Osteoblast (primary cell): ENCODE measurements at regions not wholly inside any gene's neighbourhood (a gene's known extent, or its start where the extent isn't known, plus 50 kb on each side); places are given as distances from the start of the nearest gene placed in this dataset.

ENCODE experiments used
- DNase-seq: peaks from one replicate; pipeline ENCODE4 v3.0.0; 2011; ENCODE audit warnings: low spot score, mixed read lengths; ENCODE audit not compliant: insufficient read length; ENCODE audit errors: missing footprints
- H2AFZ ChIP-seq: 2 replicates; pipeline ENCODE4 v1.6.0; 2011; ENCODE audit warnings: mild to moderate bottlenecking, low read length
- H3K27ac ChIP-seq: 2 replicates; pipeline ENCODE4 v1.5.1; 2011; ENCODE audit warnings: mild to moderate bottlenecking, low read depth, low read length, moderate library complexity
- H3K27me3 ChIP-seq: 2 replicates; pipeline ENCODE4 v1.6.0; 2012; ENCODE audit warnings: mild to moderate bottlenecking, control low read depth, inconsistent platforms, low read length, moderate library complexity; ENCODE audit not compliant: insufficient read depth
- H3K36me3 ChIP-seq: 2 replicates; pipeline ENCODE4 v1.5.1; 2011; ENCODE audit warnings: mild to moderate bottlenecking, low read length, control low read depth, moderate library complexity; ENCODE audit not compliant: insufficient read depth
- H3K4me1 ChIP-seq: 2 replicates; pipeline ENCODE4 v1.5.1; 2011; ENCODE audit warnings: mild to moderate bottlenecking, low read length, control low read depth, moderate library complexity; ENCODE audit not compliant: insufficient read depth
- H3K4me2 ChIP-seq: 2 replicates; pipeline ENCODE4 v1.6.0; 2011; ENCODE audit warnings: mild to moderate bottlenecking, low read length; ENCODE audit not compliant: insufficient read depth
- H3K4me3 ChIP-seq: fragments of 200-600 bp; sonication (generic); 3 replicates; pipeline ENCODE4 v1.5.1; 2012; ENCODE audit warnings: mild to moderate bottlenecking, low read length, inconsistent platforms; ENCODE audit not compliant: insufficient read depth
- H3K79me2 ChIP-seq: 2 replicates; pipeline ENCODE4 v1.6.0; 2012; ENCODE audit warnings: mild to moderate bottlenecking, low read length, control low read depth, inconsistent platforms; ENCODE audit not compliant: insufficient read depth
- H3K9me3 ChIP-seq: 2 replicates; pipeline ENCODE4 v1.5.1; 2011; ENCODE audit warnings: low read depth, low read length, control low read depth
- H4K20me1 ChIP-seq: 2 replicates; pipeline ENCODE4 v1.6.0; 2012; ENCODE audit warnings: mild to moderate bottlenecking, low read length, control low read depth; ENCODE audit not compliant: insufficient read depth
- TF ChIP-seq, protein P1 (sequence below): IDR thresholded peaks from 2 replicates; pipeline ENCODE4 v1.5.1; 2011; ENCODE audit warnings: mild to moderate bottlenecking, low read depth, low read length, moderate library complexity; ENCODE audit errors: extremely low read depth

DNA sequence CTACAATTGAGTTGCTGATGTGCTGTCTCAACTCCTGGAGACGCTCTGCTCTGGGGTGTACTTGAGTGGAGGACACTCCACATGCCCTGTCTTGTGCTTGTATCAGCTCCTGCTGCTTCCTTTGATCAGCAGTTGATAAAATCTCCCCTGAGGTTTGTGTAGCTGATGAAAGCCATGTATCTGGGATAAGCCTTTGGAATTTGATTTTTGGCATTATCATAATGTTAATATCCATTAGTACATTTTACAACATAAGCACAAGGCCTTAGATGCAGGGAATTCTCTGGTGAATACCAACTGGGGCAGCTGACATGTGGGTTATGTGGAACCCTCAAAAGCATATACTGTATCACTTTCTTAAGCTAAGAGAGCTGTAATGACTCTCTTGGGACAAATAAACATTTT is 222.7 kb upstream of the ITGA4 start:
- no peaks in the 10 kb centered on the region for H3K4me1 ChIP-seq
- H3K79me2 ChIP-seq, result no peaks in the 10 kb centered on the region
- H3K27ac ChIP-seq, result no peak overlapping the region
- H2AFZ ChIP-seq, result no peak overlapping the region
- H3K4me3 ChIP-seq, result no peak overlapping the region
- H3K9me3 ChIP-seq, result no peaks in the 10 kb centered on the region
- H3K36me3 ChIP-seq, result no peaks in the 10 kb centered on the region
- H3K27me3 ChIP-seq, result no peaks in the 10 kb centered on the region
- H4K20me1 ChIP-seq, result no peaks in the 10 kb centered on the region
- no peak for DNase-seq
- H3K4me2 ChIP-seq, result no peak overlapping the region
- TF ChIP-seq, protein P1, sequence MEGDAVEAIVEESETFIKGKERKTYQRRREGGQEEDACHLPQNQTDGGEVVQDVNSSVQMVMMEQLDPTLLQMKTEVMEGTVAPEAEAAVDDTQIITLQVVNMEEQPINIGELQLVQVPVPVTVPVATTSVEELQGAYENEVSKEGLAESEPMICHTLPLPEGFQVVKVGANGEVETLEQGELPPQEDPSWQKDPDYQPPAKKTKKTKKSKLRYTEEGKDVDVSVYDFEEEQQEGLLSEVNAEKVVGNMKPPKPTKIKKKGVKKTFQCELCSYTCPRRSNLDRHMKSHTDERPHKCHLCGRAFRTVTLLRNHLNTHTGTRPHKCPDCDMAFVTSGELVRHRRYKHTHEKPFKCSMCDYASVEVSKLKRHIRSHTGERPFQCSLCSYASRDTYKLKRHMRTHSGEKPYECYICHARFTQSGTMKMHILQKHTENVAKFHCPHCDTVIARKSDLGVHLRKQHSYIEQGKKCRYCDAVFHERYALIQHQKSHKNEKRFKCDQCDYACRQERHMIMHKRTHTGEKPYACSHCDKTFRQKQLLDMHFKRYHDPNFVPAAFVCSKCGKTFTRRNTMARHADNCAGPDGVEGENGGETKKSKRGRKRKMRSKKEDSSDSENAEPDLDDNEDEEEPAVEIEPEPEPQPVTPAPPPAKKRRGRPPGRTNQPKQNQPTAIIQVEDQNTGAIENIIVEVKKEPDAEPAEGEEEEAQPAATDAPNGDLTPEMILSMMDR, result no peak

DNA sequence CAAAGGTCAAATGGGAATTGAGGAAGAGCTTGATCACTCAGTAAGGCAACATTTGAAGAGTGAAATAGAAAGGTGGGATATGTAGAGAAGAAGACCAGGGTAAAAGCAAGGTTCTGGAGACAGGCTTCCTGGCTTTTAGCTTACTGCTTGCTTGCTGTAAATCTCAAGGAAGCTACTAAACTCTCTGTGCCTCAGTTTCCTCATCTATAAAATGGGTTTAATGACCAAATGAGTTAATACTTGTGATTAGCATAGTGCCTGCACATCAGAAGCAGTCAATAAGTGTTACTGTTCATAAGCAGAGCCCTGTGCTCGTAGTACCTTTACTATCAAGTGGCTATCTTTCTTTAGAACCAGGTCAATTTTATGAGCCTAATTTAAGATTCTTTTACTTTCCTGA is 222.2 kb upstream of the ITGA4 start:
- no peaks in the 10 kb centered on the region for H3K9me3 ChIP-seq
- H3K4me2 ChIP-seq, result no peak overlapping the region
- H2AFZ ChIP-seq, result no peak overlapping the region
- no peak overlapping the region for H3K4me3 ChIP-seq
- no peak for DNase-seq
- no peaks in the 10 kb centered on the region for H3K4me1 ChIP-seq
- H3K79me2 ChIP-seq, result no peaks in the 10 kb centered on the region
- H3K36me3 ChIP-seq, result no peaks in the 10 kb centered on the region
- TF ChIP-seq, protein P1, result no peak
- H3K27ac ChIP-seq, result no peak overlapping the region
- no peaks in the 10 kb centered on the region for H3K27me3 ChIP-seq
- no peaks in the 10 kb centered on the region for H4K20me1 ChIP-seq

DNA sequence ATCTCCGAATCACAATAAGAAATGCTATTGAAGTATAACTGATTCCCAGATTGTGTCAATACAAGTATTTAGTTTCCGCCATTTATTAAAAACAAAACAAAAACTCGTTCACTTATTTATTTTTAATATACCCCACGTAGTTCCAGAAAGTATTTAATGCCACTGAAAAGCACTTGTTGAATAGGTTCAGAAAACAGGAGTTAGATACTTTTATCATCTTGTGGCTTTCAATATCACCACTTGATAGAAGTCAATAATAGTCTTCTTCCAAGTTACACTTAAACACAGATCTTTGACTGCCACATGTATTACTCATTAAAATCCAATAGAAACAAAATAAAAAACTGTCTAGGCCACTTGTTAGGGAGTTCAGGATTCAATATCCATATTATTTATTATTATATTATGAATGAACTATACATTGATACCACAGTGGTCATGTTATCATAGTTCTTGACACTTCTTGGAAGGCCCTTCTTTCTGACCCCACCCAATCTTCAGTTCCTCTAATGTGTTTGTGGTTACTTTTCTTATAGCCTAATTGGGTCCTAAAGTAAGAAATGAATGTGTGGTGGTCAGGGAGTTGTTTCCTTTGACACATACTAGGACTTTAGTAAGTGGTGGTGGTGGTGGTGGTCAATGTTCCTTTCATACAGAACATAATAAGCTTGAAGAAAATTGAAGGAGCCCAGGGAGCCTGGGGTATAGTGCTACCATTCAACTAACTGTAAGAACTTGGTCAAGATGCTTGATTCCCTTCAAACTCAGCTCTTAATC is 221.3 kb upstream of the ITGA4 start:
- H3K27ac ChIP-seq, result no peak overlapping the region
- no peak overlapping the region for H2AFZ ChIP-seq
- H3K79me2 ChIP-seq, result no peaks in the 10 kb centered on the region
- H3K4me3 ChIP-seq, result no peak overlapping the region
- TF ChIP-seq, protein P1, result no peak
- no peaks in the 10 kb centered on the region for H3K27me3 ChIP-seq
- no peaks in the 10 kb centered on the region for H4K20me1 ChIP-seq
- H3K36me3 ChIP-seq, result no peaks in the 10 kb centered on the region
- no peaks in the 10 kb centered on the region for H3K9me3 ChIP-seq
- DNase-seq, result no peak
- H3K4me2 ChIP-seq, result no peak overlapping the region
- H3K4me1 ChIP-seq, result no peaks in the 10 kb centered on the region

DNA sequence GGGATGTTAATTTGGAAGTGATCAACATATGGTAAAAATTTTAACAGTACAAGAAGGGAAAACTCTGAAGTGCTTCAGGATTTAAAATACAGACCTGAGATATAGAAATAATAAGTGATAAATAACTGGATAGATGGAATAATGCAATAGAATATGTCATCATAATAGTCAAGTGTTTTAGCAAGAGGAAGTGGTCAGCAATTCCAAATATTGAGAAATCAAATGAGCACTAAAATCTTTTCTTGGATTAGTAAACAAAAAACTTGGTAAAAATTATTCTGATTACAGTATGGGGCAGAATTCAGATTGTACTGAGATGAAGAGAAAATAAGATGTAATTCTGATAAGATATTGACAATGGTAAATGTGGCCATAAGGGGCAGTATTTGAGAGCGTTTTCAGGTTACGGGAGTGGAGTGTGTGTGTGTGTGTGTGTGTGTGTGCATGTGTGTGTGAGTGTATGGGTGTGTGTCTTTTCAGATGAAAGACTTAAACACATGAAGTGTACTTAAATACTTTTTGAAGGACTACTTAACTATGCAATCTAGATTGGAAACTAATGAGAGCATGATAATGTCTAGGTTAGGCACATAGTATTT is 217.9 kb upstream of the ITGA4 start:
- no peak overlapping the region for H3K4me3 ChIP-seq

More for the DNA sequence above, 217.9 kb upstream of the ITGA4 start:
- H4K20me1 ChIP-seq, result no peaks in the 10 kb centered on the region
- TF ChIP-seq, protein P1, result peak; percentile 26
- no peaks in the 10 kb centered on the region for H3K79me2 ChIP-seq
- no peak for DNase-seq
- H3K27me3 ChIP-seq, result no peaks in the 10 kb centered on the region
- H3K36me3 ChIP-seq, result no peaks in the 10 kb centered on the region
- no peak overlapping the region for H3K4me2 ChIP-seq
- no peak overlapping the region for H3K27ac ChIP-seq
- no peak overlapping the region for H2AFZ ChIP-seq
- no peaks in the 10 kb centered on the region for H3K4me1 ChIP-seq
- no peaks in the 10 kb centered on the region for H3K9me3 ChIP-seq
